ENCODE measurements at regions not wholly inside any gene's neighbourhood (a gene's known extent, or its start where the extent isn't known, plus 50 kb on each side); places are given as distances from the start of the nearest gene placed in this dataset.

DNA sequence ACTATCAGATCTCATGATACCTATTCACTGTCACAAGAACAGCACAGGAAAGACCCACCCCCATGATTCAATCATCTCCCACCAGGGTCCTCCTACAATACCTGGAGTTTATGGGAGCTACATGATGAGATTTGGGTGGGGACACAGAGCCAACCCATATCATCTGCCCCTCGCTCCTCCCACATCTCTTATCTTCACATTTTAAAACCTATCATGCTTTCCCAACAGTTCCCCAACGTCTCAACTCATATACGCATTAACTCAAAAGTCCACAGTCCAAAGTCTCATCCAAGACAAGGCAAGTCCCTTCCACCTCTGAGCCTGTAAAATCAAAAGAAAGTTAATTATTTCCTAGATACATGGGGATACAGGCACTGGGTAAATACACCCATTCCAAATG, 1185.2 kb downstream of the PCDH7 start:
- TF ChIP-seq, protein P1, sequence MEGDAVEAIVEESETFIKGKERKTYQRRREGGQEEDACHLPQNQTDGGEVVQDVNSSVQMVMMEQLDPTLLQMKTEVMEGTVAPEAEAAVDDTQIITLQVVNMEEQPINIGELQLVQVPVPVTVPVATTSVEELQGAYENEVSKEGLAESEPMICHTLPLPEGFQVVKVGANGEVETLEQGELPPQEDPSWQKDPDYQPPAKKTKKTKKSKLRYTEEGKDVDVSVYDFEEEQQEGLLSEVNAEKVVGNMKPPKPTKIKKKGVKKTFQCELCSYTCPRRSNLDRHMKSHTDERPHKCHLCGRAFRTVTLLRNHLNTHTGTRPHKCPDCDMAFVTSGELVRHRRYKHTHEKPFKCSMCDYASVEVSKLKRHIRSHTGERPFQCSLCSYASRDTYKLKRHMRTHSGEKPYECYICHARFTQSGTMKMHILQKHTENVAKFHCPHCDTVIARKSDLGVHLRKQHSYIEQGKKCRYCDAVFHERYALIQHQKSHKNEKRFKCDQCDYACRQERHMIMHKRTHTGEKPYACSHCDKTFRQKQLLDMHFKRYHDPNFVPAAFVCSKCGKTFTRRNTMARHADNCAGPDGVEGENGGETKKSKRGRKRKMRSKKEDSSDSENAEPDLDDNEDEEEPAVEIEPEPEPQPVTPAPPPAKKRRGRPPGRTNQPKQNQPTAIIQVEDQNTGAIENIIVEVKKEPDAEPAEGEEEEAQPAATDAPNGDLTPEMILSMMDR (IDR thresholded peaks at IDR 0.05): no peak
- TF ChIP-seq POLR2A (IDR thresholded peaks at IDR 0.05): no peak
- no peak for TF ChIP-seq EP300 (IDR thresholded peaks at IDR 0.05)
- TF ChIP-seq POLR2AphosphoS5 (IDR thresholded peaks at IDR 0.05): no peak
